ENCODE measurements at regions not wholly inside any gene's neighbourhood (a gene's known extent, or its start where the extent isn't known, plus 50 kb on each side); places are given as distances from the start of the nearest gene placed in this dataset.

DNA sequence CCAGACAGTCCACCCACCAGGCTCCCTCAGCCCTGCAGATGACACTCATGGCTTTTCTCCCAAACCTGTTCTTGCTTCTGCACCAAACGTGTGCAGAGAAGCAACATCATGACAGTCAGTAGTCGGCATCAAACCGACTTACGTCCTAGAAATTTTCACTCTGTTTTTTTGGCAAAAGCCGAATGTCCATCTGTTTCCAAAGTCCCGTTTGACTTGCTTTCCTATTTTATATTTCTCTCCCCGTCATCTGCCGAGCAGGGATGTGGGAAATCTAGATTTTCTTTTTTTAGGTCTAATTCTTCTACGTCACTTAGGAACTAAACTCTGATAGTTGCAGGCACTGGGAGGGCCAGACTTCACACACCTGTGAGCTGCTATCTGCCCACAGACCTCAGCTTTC, 104.9 kb downstream of the RMI2 start:
- TF ChIP-seq, protein P1, sequence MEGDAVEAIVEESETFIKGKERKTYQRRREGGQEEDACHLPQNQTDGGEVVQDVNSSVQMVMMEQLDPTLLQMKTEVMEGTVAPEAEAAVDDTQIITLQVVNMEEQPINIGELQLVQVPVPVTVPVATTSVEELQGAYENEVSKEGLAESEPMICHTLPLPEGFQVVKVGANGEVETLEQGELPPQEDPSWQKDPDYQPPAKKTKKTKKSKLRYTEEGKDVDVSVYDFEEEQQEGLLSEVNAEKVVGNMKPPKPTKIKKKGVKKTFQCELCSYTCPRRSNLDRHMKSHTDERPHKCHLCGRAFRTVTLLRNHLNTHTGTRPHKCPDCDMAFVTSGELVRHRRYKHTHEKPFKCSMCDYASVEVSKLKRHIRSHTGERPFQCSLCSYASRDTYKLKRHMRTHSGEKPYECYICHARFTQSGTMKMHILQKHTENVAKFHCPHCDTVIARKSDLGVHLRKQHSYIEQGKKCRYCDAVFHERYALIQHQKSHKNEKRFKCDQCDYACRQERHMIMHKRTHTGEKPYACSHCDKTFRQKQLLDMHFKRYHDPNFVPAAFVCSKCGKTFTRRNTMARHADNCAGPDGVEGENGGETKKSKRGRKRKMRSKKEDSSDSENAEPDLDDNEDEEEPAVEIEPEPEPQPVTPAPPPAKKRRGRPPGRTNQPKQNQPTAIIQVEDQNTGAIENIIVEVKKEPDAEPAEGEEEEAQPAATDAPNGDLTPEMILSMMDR (IDR thresholded peaks at IDR 0.05; ENCODE audit: low read length, missing control alignments), result no peak
- no peak for DNase-seq (ENCODE audit: low read depth)
- no peak overlapping the region for H3K4me3 ChIP-seq (replicated peaks; ENCODE audit: low read depth, low read length)

DNA sequence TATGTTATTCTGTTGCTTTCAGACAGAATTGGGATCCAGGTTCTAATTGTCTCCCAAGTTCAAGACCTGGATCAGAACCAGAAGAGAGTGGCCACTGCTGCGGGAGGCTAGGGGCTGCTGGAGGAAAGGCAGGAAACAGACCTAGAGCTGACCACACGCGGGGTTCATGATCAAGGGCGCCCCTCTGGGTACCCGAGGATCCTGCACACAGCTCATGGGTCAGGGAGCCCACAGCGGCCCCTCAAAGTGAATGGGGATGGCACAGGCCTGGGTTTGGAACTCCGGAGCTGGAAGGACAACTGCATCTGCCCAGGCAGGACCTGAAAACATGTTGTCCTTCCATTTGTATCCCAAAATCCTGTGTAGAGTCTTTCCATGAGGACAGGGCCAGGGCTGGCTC, 107.0 kb downstream of the RMI2 start:
- H3K4me3 ChIP-seq (replicated peaks; ENCODE audit: low read depth, low read length), result no peak overlapping the region
- DNase-seq (ENCODE audit: low read depth), result no peak
- TF ChIP-seq, protein P1 (IDR thresholded peaks at IDR 0.05; ENCODE audit: low read length, missing control alignments), result no peak

GRCh38 chr16:11452746-11453389, 107.6 kb downstream of the RMI2 start:
- TF ChIP-seq, protein P1 (IDR thresholded peaks at IDR 0.05; ENCODE audit: low read length, missing control alignments), result no peak
- DNase-seq (ENCODE audit: low read depth), result no peak
- no peak overlapping the region for H3K4me3 ChIP-seq (replicated peaks; ENCODE audit: low read depth, low read length)

DNA sequence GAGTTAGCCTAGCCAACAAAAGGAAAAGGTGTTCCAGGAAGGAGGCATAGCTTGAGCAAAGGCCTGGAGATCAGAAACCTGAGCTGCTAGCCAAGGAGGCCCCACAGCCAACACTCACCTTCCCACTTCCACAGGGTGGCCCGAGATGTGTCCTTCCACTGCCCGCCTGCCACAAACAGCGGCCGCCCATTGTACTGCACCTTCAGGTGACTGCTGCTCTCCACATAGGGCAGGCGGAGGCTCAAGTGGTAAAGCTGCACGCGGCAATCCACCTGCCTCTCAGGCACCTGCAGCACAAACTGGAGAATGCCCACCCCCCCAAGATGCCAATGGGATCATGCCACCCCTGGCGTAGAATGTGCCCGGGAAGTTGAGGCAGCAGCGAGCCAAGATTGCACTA, 111.5 kb downstream of the RMI2 start:
- H3K4me3 ChIP-seq (replicated peaks; ENCODE audit: low read depth, low read length), result no peak overlapping the region
- TF ChIP-seq, protein P1 (IDR thresholded peaks at IDR 0.05; ENCODE audit: low read length, missing control alignments), result no peak
- no peak for DNase-seq (ENCODE audit: low read depth)

- DNase-seq (ENCODE audit: low read depth), result no peak
Observed at GRCh38 chr16:11459722-11460121, 114.5 kb downstream of the RMI2 start.

DNA sequence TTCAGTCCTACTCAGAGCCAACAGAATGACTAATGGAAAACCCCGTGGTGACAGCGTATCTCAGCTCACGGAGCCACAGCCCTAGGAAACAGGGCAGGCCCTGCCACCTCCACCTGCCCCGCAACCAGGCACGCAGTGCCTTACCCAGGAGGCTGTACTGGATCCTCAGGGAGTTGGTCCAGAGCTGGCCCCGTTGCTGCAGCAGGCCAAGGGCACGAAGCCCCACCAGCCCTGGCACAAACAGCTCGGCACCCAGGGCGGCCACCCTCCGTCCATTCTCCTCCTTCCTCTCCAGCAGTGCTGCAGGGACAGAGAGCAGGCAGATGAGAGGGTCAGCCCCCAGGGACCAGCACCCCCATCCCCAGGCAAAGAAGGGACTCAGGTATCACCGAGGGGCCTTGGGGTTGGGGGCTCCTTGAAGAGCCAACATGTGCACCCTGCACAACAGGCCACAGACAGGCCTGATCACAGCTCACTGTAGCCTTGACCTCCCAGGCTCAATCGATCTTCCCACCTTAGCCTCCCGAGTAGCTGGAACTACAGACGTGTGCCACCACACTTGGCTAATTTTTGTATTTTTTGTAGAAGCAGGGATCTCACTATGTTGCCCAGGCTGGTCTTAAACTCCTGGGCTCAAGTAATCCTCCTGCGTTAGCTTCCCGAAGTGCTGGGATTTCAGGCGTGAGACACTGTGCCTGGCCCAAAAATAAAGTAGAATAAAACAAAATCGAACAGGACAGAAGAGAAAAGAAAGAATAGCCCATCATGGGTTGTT, 115.7 kb downstream of the RMI2 start:
- DNase-seq (ENCODE audit: low read depth), result no peak
- TF ChIP-seq, protein P1 (IDR thresholded peaks at IDR 0.05; ENCODE audit: low read length, missing control alignments), result no peak
- no peak overlapping the region for H3K4me3 ChIP-seq (replicated peaks; ENCODE audit: low read depth, low read length)

More at GRCh38 chr16:11459722-11460121, 114.5 kb downstream of the RMI2 start:
- no peak overlapping the region for H3K4me3 ChIP-seq (replicated peaks; ENCODE audit: low read depth, low read length)
- TF ChIP-seq, protein P1 (IDR thresholded peaks at IDR 0.05; ENCODE audit: low read length, missing control alignments), result no peak
